ENCODE measurements at regions not wholly inside any gene's neighbourhood (a gene's known extent, or its start where the extent isn't known, plus 50 kb on each side); places are given as distances from the start of the nearest gene placed in this dataset.
"Not testable (repeated sequence)": the region's sequence is repeated elsewhere in the genome, so short reads cannot be mapped to it uniquely, and the experiment has no call there.

DNA sequence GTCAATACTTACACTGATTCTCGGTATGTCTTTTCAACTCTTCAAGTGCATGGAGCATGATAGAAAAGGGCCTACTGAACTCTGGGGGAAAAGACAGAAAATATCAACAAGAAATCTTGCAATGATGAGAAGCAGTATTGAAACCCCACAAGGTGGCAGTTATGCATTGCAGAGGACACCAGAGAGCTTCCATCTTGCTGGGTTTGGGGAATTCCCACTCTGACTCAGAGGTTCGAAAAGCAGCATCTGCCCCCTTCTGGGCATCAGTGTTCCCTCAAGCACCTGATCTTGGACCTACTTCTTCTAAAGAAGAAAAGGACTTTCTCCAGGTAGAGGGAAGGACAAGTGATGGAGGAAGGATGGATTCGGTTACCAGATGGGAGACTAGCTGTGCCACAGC is 147.5 kb upstream of the OSBPL11 start:
- POLR2A ChIA-PET (ENCODE audit: unreplicated experiment); BruUV-seq (replicated peaks); H3K4me2 ChIP-seq; H3F3A ChIP-seq (ENCODE audit: insufficient read depth, low read depth); H3K9me3 ChIP-seq (ENCODE audit: insufficient read depth, low read depth); H3K27ac ChIP-seq; intact Hi-C loops (cut with micrococcal nuclease; ENCODE audit: unreplicated experiment); H3K4me1 ChIP-seq (replicated peaks; ENCODE audit: insufficient read depth); H3K4me3 ChIP-seq; CTCF ChIA-PET; H3K79me2 ChIP-seq (ENCODE audit: low read depth); H3K9me2 ChIP-seq (ENCODE audit: insufficient read depth); H3K36me3 ChIP-seq (ENCODE audit: low read depth); H3K27me3 ChIP-seq (ENCODE audit: insufficient read depth, low read depth); H4K20me1 ChIP-seq (ENCODE audit: insufficient read depth); H2AFZ ChIP-seq: not testable (repeated sequence)
- DNase-seq, result peak; percentile 38 to 57
- peak; percentile 35; the same call in 1 of the 2 replicates for TF ChIP-seq CTCF (conservative IDR thresholded peaks at IDR 0.05)

GRCh38 chr3:125757050-125757449 is 161.8 kb upstream of the OSBPL11 start:
- DNase-seq; intact Hi-C loops (cut with micrococcal nuclease; ENCODE audit: unreplicated experiment); BruUV-seq (replicated peaks): not testable (repeated sequence)

DNA sequence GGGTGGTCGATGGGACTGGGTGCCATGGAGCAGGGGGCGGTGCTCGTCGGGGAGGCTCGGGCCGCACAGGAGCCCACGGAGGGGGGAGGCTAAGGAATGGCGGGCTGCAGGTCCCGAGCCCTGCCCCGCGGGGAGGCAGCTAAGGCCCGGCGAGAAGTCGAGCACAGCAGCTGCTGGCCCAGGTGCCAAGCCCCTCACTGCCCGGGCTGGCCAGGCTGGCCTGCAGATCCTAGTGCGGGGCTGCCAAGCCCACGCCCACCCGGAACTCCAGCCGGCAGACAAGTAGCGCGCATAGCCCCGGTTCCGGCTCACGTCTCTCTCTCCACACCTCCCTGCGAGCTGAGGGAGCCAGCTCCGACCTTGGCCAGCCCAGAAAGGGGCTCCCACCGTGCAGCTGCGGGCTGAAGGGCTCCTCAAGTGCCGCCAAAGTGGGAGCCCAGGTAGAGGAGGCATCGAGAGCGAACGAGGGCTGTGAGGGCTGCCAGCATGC is 163.4 kb upstream of the OSBPL11 start:
- DNase-seq; intact Hi-C loops (cut with micrococcal nuclease; ENCODE audit: unreplicated experiment); H3K4me3 ChIP-seq; H3K79me2 ChIP-seq (ENCODE audit: low read depth); H3K4me2 ChIP-seq; H3K4me1 ChIP-seq (replicated peaks; ENCODE audit: insufficient read depth); H3K36me3 ChIP-seq (ENCODE audit: low read depth); H3K9me2 ChIP-seq (ENCODE audit: insufficient read depth); H3F3A ChIP-seq (ENCODE audit: insufficient read depth, low read depth); CTCF ChIA-PET; H2AFZ ChIP-seq; BruUV-seq (replicated peaks); POLR2A ChIA-PET (ENCODE audit: unreplicated experiment); H4K20me1 ChIP-seq (ENCODE audit: insufficient read depth); H3K9me3 ChIP-seq (ENCODE audit: insufficient read depth, low read depth); H3K27ac ChIP-seq: not testable (repeated sequence)
- H3K27me3 ChIP-seq (ENCODE audit: insufficient read depth, low read depth), result peaks cover 77% of the 10 kb centered on the region

More at GRCh38 chr3:125757050-125757449, 161.8 kb upstream of the OSBPL11 start:
- H3K4me3 ChIP-seq; H3F3A ChIP-seq (ENCODE audit: insufficient read depth, low read depth); H3K36me3 ChIP-seq (ENCODE audit: low read depth); H2AFZ ChIP-seq; H3K4me2 ChIP-seq; CTCF ChIA-PET; H3K9me3 ChIP-seq (ENCODE audit: insufficient read depth, low read depth); H3K4me1 ChIP-seq (replicated peaks; ENCODE audit: insufficient read depth); H3K9me2 ChIP-seq (ENCODE audit: insufficient read depth); H4K20me1 ChIP-seq (ENCODE audit: insufficient read depth); H3K27ac ChIP-seq; H3K79me2 ChIP-seq (ENCODE audit: low read depth): not testable (repeated sequence)
- POLR2A ChIA-PET (ENCODE audit: unreplicated experiment), result interaction anchor here (0.6 kb wide), 1 partner anchor 1091 kb away, joined by 3 read pairs; no protein-coding TSS in a partner anchor
- peaks cover 73% of the 10 kb centered on the region for H3K27me3 ChIP-seq (ENCODE audit: insufficient read depth, low read depth)

DNA sequence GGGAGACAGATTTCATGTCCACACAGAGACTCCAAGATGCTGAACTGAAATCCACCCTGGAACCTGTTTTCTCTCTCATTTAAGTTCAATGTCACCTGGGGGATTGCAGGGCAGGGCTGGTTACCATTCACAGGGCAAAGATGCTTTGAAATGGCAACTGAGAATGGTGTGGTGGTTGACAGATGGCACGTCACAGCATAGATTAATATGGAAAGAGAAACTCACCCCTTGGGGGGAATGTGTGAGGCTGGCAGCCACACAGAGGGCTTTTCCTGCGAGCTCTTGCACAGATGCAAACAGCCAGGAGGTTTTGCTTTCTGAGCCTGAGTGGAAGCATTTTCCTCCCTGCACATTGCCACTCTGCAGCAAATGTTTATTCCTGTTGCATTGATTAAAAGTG is 167.3 kb upstream of the OSBPL11 start:
- H3K4me1 ChIP-seq (replicated peaks; ENCODE audit: insufficient read depth); H3K36me3 ChIP-seq (ENCODE audit: low read depth); BruUV-seq (replicated peaks): not testable (repeated sequence)

More for the DNA sequence above, 167.3 kb upstream of the OSBPL11 start:
- H2AFZ ChIP-seq; H3K4me2 ChIP-seq; H3K4me3 ChIP-seq; H3K27ac ChIP-seq; H3K9me3 ChIP-seq (ENCODE audit: insufficient read depth, low read depth); POLR2A ChIA-PET (ENCODE audit: unreplicated experiment); H3K9me2 ChIP-seq (ENCODE audit: insufficient read depth); intact Hi-C loops (cut with micrococcal nuclease; ENCODE audit: unreplicated experiment); DNase-seq; H4K20me1 ChIP-seq (ENCODE audit: insufficient read depth); H3F3A ChIP-seq (ENCODE audit: insufficient read depth, low read depth); H3K79me2 ChIP-seq (ENCODE audit: low read depth): not testable (repeated sequence)
- peaks cover 53% of the 10 kb centered on the region for H3K27me3 ChIP-seq (ENCODE audit: insufficient read depth, low read depth)
- CTCF ChIA-PET, result interaction anchor here (0.6 kb wide), 1 partner anchor 149 kb away, joined by 3 read pairs; no protein-coding TSS in a partner anchor

All from PC-9 (cell line).